ENCODE measurements at regions not wholly inside any gene's neighbourhood (a gene's known extent, or its start where the extent isn't known, plus 50 kb on each side); places are given as distances from the start of the nearest gene placed in this dataset.
"Not testable (repeated sequence)": the region's sequence is repeated elsewhere in the genome, so short reads cannot be mapped to it uniquely, and the experiment has no call there.

DNA sequence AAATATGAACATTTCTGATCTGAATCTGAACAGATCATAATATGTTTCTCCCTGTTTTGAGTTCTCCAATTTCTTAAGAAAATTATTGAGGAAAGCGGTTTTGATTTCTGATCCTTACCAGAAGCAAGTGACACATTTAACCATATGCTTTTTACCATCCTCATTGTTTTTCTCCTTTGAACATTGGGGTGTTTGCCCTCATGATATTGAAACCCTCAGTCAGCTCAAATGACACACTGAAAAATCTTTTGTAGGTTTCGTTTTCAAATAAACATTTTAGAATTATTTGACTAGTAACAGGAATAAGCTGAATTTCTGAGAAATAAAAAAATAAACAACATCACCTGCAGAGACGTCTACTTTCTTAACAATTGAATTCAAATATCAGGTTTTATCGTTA, 252.1 kb downstream of the DOK5 start:
- DNase-seq = no peak
- TF ChIP-seq, protein P1, sequence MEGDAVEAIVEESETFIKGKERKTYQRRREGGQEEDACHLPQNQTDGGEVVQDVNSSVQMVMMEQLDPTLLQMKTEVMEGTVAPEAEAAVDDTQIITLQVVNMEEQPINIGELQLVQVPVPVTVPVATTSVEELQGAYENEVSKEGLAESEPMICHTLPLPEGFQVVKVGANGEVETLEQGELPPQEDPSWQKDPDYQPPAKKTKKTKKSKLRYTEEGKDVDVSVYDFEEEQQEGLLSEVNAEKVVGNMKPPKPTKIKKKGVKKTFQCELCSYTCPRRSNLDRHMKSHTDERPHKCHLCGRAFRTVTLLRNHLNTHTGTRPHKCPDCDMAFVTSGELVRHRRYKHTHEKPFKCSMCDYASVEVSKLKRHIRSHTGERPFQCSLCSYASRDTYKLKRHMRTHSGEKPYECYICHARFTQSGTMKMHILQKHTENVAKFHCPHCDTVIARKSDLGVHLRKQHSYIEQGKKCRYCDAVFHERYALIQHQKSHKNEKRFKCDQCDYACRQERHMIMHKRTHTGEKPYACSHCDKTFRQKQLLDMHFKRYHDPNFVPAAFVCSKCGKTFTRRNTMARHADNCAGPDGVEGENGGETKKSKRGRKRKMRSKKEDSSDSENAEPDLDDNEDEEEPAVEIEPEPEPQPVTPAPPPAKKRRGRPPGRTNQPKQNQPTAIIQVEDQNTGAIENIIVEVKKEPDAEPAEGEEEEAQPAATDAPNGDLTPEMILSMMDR (IDR thresholded peaks at IDR 0.05; ENCODE audit: insufficient read depth in 1 of 2, low read depth in 1 of 2, low read length in 1 of 2, severe bottlenecking in 1 of 2, unreplicated experiment in 1 of 2) = no peak
- Histone ChIP-seq H3K9me3 (no peaks in the 10 kb centered on the region), H3K4me1 (no peaks in the 10 kb centered on the region), H3K4me3 (ENCODE audit: low read depth, low read length) (no peak overlapping the region), H3K36me3 (ENCODE audit: control insufficient read depth, insufficient read depth, low read length) (no peaks in the 10 kb centered on the region), H3K27me3 (replicated peaks; ENCODE audit: control insufficient read depth, insufficient read depth, low read length) (no peaks in the 10 kb centered on the region)
- intact Hi-C loops (cut with micrococcal nuclease; ENCODE audit: unreplicated experiment) = no loop called here
- peaks cover 16% of the 10 kb centered on the region for H3K27me3 Mint-ChIP-seq (ENCODE audit: insufficient read depth, unreplicated experiment)
- CTCF ChIA-PET = interaction anchor here (2.0 kb wide), 1 partner anchor 79 kb away, joined by 6 read pairs; no protein-coding TSS in a partner anchor
- no peak overlapping the region for H3K27ac Mint-ChIP-seq (ENCODE audit: unreplicated experiment)
- H3K4me3 Mint-ChIP-seq (ENCODE audit: unreplicated experiment) = no peak overlapping the region
- H3K4me1 Mint-ChIP-seq (ENCODE audit: low read depth, unreplicated experiment) = no peaks in the 10 kb centered on the region
- H3K9me3 Mint-ChIP-seq (ENCODE audit: unreplicated experiment) = no peaks in the 10 kb centered on the region
- BruUV-seq (replicated peaks) = no TSS peak
- POLR2A ChIA-PET = no interaction called here
- H3K36me3 Mint-ChIP-seq (ENCODE audit: insufficient read depth, unreplicated experiment) = no peaks in the 10 kb centered on the region

DNA sequence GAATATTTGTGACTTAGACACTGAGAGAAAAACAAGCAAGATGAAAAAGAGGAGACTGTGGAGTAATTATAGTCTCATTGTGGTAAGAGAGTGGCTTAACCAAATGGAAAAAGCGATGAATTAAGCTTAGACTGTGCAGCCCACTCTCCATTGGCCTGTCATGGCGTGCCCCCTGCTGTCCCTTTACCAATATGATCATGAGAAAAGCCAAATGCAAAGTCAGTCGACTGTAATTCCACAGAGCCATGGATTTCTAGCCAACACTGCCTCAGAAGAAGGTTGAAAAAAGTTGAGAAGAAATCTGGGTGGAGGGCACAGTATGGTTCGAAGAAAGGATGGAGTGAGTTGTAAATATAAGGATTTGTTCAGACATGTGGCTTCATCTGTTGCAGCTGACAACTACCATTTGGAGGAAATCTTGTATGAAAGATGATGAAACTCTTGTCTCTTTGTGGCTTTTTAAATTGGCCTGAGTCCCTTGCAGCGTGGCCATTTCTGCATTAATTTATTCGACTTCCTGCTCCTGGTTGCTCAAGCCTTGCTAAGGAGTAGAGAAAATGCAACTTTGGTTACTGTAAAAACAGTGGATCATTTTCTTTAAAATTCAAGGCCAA, 251.4 kb downstream of the DOK5 start:
- intact Hi-C loops (cut with micrococcal nuclease; ENCODE audit: unreplicated experiment) = loop anchor here (1.0 kb wide), 3 partner anchors 45 to 77 kb away; no protein-coding TSS in a partner anchor
- no peaks in the 10 kb centered on the region for H3K27me3 ChIP-seq (replicated peaks; ENCODE audit: control insufficient read depth, insufficient read depth, low read length)
- ChIA-PET POLR2A (no interaction called here), CTCF (interaction anchor here (1.0 to 2.0 kb wide), 4 partner anchors 44 to 78 kb away, joined by 3 to 6 read pairs (median 5); no protein-coding TSS in a partner anchor)
- peak in 1 of 2 experiments; percentile 55 for DNase-seq
- no peaks in the 10 kb centered on the region for H3K9me3 ChIP-seq
- no peak overlapping the region for H3K4me3 ChIP-seq (ENCODE audit: low read depth, low read length)
- Mint-ChIP-seq H3K4me3 (ENCODE audit: unreplicated experiment) (no peak overlapping the region), H3K36me3 (ENCODE audit: insufficient read depth, unreplicated experiment) (no peaks in the 10 kb centered on the region), H3K9me3 (ENCODE audit: unreplicated experiment) (no peaks in the 10 kb centered on the region), H3K4me1 (ENCODE audit: low read depth, unreplicated experiment) (no peaks in the 10 kb centered on the region), H3K27me3 (ENCODE audit: insufficient read depth, unreplicated experiment) (peaks cover 20% of the 10 kb centered on the region), H3K27ac (ENCODE audit: unreplicated experiment) (no peak overlapping the region)
- no TSS peak for BruUV-seq (replicated peaks)
- no peaks in the 10 kb centered on the region for H3K36me3 ChIP-seq (ENCODE audit: control insufficient read depth, insufficient read depth, low read length)
- no peaks in the 10 kb centered on the region for H3K4me1 ChIP-seq
- TF ChIP-seq, protein P1 (IDR thresholded peaks at IDR 0.05; ENCODE audit: insufficient read depth in 1 of 2, low read depth in 1 of 2, low read length in 1 of 2, severe bottlenecking in 1 of 2, unreplicated experiment in 1 of 2) = peak; percentile 52 to 67

DNA sequence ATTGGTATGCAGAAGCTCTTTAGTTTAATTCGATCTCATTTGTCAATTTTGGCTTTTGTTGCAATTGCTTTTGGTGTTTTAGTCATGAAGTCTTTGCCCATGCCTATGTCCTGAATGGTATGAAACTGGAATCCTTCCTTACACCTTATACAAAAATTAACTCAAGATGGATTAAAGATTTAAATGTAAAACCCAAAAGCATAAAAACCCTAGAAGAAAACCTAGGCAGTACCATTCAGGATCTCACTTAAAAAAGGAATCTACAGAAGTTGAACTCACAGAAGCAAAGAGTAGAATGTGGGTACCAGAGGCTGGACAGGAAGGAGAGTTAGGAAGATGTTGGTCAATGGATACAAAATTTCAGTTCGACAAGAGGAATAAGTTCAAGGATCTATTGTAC, 249.9 kb downstream of the DOK5 start:
- H3K36me3 Mint-ChIP-seq (ENCODE audit: insufficient read depth, unreplicated experiment); BruUV-seq (replicated peaks); H3K9me3 Mint-ChIP-seq (ENCODE audit: unreplicated experiment); H3K27ac Mint-ChIP-seq (ENCODE audit: unreplicated experiment); H3K27me3 ChIP-seq (replicated peaks; ENCODE audit: control insufficient read depth, insufficient read depth, low read length); CTCF ChIA-PET; H3K4me3 ChIP-seq (ENCODE audit: low read depth, low read length); H3K4me1 ChIP-seq; H3K36me3 ChIP-seq (ENCODE audit: control insufficient read depth, insufficient read depth, low read length); DNase-seq; POLR2A ChIA-PET; H3K4me3 Mint-ChIP-seq (ENCODE audit: unreplicated experiment); H3K9me3 ChIP-seq; H3K4me1 Mint-ChIP-seq (ENCODE audit: low read depth, unreplicated experiment); intact Hi-C loops (cut with micrococcal nuclease; ENCODE audit: unreplicated experiment): not testable (repeated sequence)
- H3K27me3 Mint-ChIP-seq (ENCODE audit: insufficient read depth, unreplicated experiment) = peaks cover 25% of the 10 kb centered on the region

Data from Caco-2 (cell line).